IPS-18a (cell line): ENCODE measurements at regions not wholly inside any gene's neighbourhood (a gene's known extent, or its start where the extent isn't known, plus 50 kb on each side); places are given as distances from the start of the nearest gene placed in this dataset.

Source experiments
- H3K27ac ChIP-seq: one replicate; pipeline ENCODE4 v1.5.1; 2013; ENCODE audit warnings: low read length
- H3K27me3 ChIP-seq: one replicate; pipeline ENCODE4 v1.6.1; 2013; ENCODE audit warnings: mild to moderate bottlenecking, low read length; ENCODE audit not compliant: control insufficient read depth, insufficient read depth
- H3K36me3 ChIP-seq: one replicate; pipeline ENCODE4 v1.6.1; 2013; ENCODE audit warnings: low read depth, low read length; ENCODE audit not compliant: control insufficient read depth
- H3K4me1 ChIP-seq: one replicate; pipeline ENCODE4 v1.6.1; 2013; ENCODE audit warnings: low read depth, low read length; ENCODE audit not compliant: control insufficient read depth
- H3K4me3 ChIP-seq: one replicate; pipeline ENCODE4 v1.5.1; 2013; ENCODE audit warnings: low read length
- H3K9ac ChIP-seq: one replicate; pipeline ENCODE4 v1.6.1; 2013; ENCODE audit warnings: mild to moderate bottlenecking, low read length, moderate library complexity
- H3K9me3 ChIP-seq: one replicate; pipeline ENCODE4 v1.6.1; 2013; ENCODE audit warnings: low read depth, low read length; ENCODE audit not compliant: control insufficient read depth

DNA sequence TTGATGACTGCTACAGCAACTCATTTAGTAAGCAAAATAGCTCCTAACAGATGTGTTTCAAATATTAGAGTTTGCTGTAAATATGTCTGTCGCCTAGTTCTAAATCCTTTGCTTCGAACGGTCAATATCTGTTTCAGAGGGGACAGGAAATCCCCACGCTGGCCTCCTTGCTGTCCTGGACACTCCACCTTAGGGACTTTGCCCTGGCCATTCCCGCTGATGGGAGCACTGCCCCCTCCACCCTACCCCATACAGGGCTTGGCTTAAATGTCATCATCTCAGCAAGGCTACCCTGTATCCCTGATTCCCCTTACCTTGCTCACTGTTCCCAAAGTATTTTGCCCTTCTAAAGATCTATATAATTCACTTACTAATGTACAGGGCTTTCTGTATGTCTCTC is 86.1 kb upstream of the HIVEP3 start:
- Histone ChIP-seq H3K36me3 (no peaks in the 10 kb centered on the region), H3K4me1 (no peaks in the 10 kb centered on the region), H3K4me3 (no peak overlapping the region), H3K9me3 (no peaks in the 10 kb centered on the region), H3K9ac (no peak overlapping the region), H3K27ac (no peak overlapping the region), H3K27me3 (no peaks in the 10 kb centered on the region)

- H3K27ac ChIP-seq, result no peak overlapping the region
- H3K4me3 ChIP-seq, result no peak overlapping the region
- H3K27me3 ChIP-seq, result no peaks in the 10 kb centered on the region
- H3K9ac ChIP-seq, result no peak overlapping the region
- no peaks in the 10 kb centered on the region for H3K36me3 ChIP-seq
- no peaks in the 10 kb centered on the region for H3K9me3 ChIP-seq
- H3K4me1 ChIP-seq, result no peaks in the 10 kb centered on the region
Measured at GRCh38 chr1:42004322-42004721, 85.6 kb upstream of the HIVEP3 start.

DNA sequence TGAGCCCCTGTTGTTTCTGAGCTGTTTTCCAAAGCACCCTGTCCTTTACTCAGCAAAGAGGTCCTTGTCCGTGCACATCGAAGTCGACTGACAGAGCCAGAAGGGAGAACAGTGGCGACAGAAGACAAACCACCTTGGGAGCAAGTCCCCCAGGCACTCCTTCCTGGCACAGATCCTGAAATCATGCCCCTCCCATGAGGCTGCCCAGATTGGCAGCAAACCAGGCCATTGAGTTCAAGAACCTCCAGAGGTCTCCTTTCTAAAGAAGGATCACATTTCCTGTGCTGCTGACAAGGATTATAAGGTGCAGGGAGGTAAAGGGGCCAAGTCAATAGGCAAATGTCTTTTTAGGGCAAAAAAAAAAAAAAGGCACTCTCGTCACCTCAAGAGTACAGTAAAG is 84.7 kb upstream of the HIVEP3 start:
- H3K9ac ChIP-seq, result no peak overlapping the region
- no peak overlapping the region for H3K4me3 ChIP-seq
- no peaks in the 10 kb centered on the region for H3K4me1 ChIP-seq
- no peaks in the 10 kb centered on the region for H3K9me3 ChIP-seq
- no peak overlapping the region for H3K27ac ChIP-seq
- H3K27me3 ChIP-seq, result no peaks in the 10 kb centered on the region
- no peaks in the 10 kb centered on the region for H3K36me3 ChIP-seq

DNA sequence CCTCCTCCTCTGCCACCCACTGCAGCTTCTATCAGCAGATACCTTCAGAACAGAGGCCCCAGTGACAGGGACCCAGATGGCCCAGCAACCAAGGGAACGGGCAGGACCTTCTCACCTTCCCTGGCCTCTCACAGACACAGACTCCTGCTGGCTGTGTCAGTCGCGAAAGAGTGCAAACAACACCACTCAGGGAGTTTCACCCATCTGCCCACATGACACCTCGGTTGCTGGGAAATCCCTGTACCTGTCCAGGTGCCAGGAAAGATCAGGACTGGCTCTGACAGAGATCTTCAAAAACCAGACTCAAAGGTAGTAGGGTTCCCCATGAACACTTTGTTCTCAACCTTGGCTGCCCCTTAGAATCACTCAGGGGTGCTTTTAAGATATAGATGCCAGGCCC is 83.5 kb upstream of the HIVEP3 start:
- no peak overlapping the region for H3K4me3 ChIP-seq
- H3K9me3 ChIP-seq, result no peaks in the 10 kb centered on the region
- no peak overlapping the region for H3K27ac ChIP-seq
- H3K4me1 ChIP-seq, result no peaks in the 10 kb centered on the region
- H3K36me3 ChIP-seq, result no peaks in the 10 kb centered on the region
- H3K9ac ChIP-seq, result no peak overlapping the region
- no peaks in the 10 kb centered on the region for H3K27me3 ChIP-seq

DNA sequence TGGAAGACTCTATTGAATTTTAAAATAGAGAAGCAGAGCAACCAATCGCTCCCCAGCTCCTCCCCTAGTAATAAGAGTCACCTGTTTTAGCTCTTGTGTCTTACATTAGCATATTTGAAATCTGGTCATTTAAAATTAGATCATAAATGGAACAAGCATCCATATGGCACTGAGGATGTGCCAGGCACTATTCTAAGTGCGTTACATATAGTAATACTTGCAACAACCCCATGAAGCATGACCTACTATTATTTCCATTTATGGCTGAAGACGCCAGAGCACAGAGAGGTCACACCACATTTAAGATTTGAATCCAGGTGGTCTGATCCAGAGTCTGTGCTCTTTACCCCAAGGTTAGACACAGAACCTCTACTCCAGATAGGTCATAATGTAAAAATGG is 82.0 kb upstream of the HIVEP3 start:
- Histone ChIP-seq H3K27ac (no peak overlapping the region), H3K36me3 (no peaks in the 10 kb centered on the region), H3K9me3 (no peaks in the 10 kb centered on the region), H3K4me3 (no peak overlapping the region), H3K4me1 (no peaks in the 10 kb centered on the region), H3K9ac (no peak overlapping the region), H3K27me3 (no peaks in the 10 kb centered on the region)

- no peak overlapping the region for H3K4me3 ChIP-seq
- no peaks in the 10 kb centered on the region for H3K36me3 ChIP-seq
- no peak overlapping the region for H3K9ac ChIP-seq
- H3K27ac ChIP-seq, result no peak overlapping the region
- H3K4me1 ChIP-seq, result no peaks in the 10 kb centered on the region
- H3K27me3 ChIP-seq, result no peaks in the 10 kb centered on the region
- no peaks in the 10 kb centered on the region for H3K9me3 ChIP-seq
Measured at GRCh38 chr1:41999884-42000283, 81.2 kb upstream of the HIVEP3 start.

DNA sequence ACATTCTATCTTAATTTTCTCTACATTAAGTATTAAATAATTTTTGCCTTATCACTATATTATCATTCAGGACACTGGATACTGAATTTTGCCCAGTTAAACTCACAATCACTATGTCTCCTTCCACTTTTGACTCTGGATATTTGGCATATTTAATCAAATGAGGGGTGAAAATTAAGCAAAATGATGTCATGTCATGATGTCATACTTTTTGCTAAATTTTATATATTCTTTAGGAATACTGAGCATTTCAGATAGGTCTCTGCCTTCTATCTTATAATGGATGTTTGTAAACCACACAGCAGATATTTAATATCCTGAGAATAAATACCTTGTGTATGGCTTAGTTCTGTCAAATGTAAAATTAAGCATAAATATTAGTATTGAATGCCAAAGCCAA is 79.5 kb upstream of the HIVEP3 start:
- no peaks in the 10 kb centered on the region for H3K36me3 ChIP-seq
- H3K27me3 ChIP-seq, result no peaks in the 10 kb centered on the region
- H3K9ac ChIP-seq, result no peak overlapping the region
- no peak overlapping the region for H3K4me3 ChIP-seq
- H3K27ac ChIP-seq, result no peak overlapping the region
- H3K4me1 ChIP-seq, result no peaks in the 10 kb centered on the region
- H3K9me3 ChIP-seq, result no peaks in the 10 kb centered on the region

DNA sequence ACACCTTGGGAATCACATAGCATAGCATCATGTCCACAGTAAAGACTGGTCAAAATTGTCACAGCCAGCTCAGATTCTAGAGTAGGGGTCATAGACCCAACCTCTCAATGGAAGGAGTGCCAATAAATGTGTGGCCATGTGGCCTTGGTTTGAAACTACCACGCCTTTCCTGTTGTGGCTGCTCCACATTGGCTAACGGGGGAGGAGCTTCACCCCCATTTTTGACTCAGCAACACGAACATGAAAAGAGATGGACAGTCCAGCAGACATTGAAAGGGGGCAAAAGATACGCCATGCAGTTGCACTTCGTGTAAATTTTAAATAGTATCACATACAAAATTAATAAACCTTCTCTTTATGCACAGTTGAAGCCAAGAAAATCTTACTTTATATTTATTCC is 78.4 kb upstream of the HIVEP3 start:
- H3K4me1 ChIP-seq, result no peaks in the 10 kb centered on the region
- H3K27me3 ChIP-seq, result no peaks in the 10 kb centered on the region
- H3K9me3 ChIP-seq, result no peaks in the 10 kb centered on the region
- no peaks in the 10 kb centered on the region for H3K36me3 ChIP-seq
- no peak overlapping the region for H3K9ac ChIP-seq
- H3K4me3 ChIP-seq, result no peak overlapping the region
- H3K27ac ChIP-seq, result no peak overlapping the region

GRCh38 chr1:41995441-41996130 is 76.9 kb upstream of the HIVEP3 start:
- H3K36me3 ChIP-seq, result no peaks in the 10 kb centered on the region
- no peaks in the 10 kb centered on the region for H3K27me3 ChIP-seq
- no peak overlapping the region for H3K27ac ChIP-seq
- no peaks in the 10 kb centered on the region for H3K9me3 ChIP-seq
- no peaks in the 10 kb centered on the region for H3K4me1 ChIP-seq
- H3K9ac ChIP-seq, result no peak overlapping the region
- H3K4me3 ChIP-seq, result no peak overlapping the region

DNA sequence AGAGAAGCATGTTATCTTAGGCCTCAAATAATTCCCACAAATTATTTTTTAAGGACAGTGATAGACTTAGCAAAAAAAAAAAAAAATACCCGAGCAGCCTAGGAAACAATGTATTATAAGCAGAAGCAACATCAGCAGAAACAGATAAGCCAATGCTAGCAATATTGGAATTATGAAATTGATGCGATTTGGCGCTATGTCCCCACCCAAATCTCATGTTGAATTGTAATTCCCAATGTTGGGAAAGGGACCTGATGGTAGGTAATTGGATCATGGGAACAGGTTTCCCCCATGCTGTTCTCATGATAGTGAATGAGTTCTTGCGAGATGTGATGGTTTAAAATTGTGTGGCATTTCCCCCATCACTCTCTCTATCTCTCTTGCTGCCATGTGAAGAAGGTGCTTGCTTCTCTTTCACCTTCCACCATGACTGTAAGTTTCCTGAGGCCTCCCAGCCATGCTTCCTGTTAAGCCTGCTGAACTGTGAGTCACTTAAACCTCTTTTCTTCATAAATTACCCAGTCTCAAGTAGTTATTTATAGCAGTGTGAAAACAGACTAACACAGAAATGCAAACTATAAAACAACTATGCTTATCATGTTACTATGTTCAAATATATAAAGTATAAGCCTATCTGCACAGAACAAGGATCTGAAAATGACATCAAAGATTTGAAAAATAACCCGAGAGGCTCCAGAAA is 75.6 kb upstream of the HIVEP3 start:
- Histone ChIP-seq H3K9me3 (no peaks in the 10 kb centered on the region), H3K27ac (no peak overlapping the region), H3K9ac (no peak overlapping the region), H3K4me3 (no peak overlapping the region), H3K27me3 (no peaks in the 10 kb centered on the region), H3K36me3 (no peaks in the 10 kb centered on the region), H3K4me1 (no peaks in the 10 kb centered on the region)

DNA sequence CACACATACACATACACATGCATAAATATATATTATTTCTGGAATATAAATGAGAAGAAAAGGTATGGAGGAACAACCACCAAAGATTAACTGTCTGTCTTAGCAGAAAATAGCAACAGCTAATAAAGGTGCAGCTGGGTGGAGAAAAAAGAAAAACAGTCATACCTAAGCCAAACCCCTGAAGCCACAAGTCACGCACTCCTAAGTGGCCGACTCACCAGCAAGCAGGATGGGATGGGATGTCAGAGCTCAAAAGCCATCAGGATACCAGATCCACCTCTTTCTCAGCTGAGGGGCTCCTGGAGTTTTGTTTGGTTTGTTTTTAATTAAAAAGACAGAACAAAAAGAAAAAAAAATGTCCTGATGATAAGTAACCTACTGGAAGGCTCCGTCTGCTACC is 64.7 kb upstream of the HIVEP3 start:
- H3K9me3 ChIP-seq, result no peaks in the 10 kb centered on the region
- peaks cover 4% of the 10 kb centered on the region for H3K4me1 ChIP-seq
- no peak overlapping the region for H3K27ac ChIP-seq
- H3K36me3 ChIP-seq, result no peaks in the 10 kb centered on the region
- H3K9ac ChIP-seq, result no peak overlapping the region
- H3K4me3 ChIP-seq, result no peak overlapping the region
- H3K27me3 ChIP-seq, result no peaks in the 10 kb centered on the region

- peaks cover 6% of the 10 kb centered on the region for H3K4me1 ChIP-seq
- no peaks in the 10 kb centered on the region for H3K27me3 ChIP-seq
- no peaks in the 10 kb centered on the region for H3K36me3 ChIP-seq
- no peak overlapping the region for H3K27ac ChIP-seq
- H3K9me3 ChIP-seq, result no peaks in the 10 kb centered on the region
- no peak overlapping the region for H3K4me3 ChIP-seq
- no peak overlapping the region for H3K9ac ChIP-seq
Measured at GRCh38 chr1:41981796-41982195, 63.1 kb upstream of the HIVEP3 start.
